ENCODE measurements at regions not wholly inside any gene's neighbourhood (a gene's known extent, or its start where the extent isn't known, plus 50 kb on each side); places are given as distances from the start of the nearest gene placed in this dataset.
"Not testable (repeated sequence)": the region's sequence is repeated elsewhere in the genome, so short reads cannot be mapped to it uniquely, and the experiment has no call there.

- no peak for ATAC-seq
- intact Hi-C loops (cut with DNase I), result no loop called here
- no peak for DNase-seq
These were observed 486.5 kb downstream of the TMEM114 start for GRCh38 chr16:8103649-8104289.

- DNase-seq, result no peak
- intact Hi-C loops (cut with DNase I), result no loop called here
- no peak for ATAC-seq
These were observed 490.7 kb downstream of the TMEM114 start for GRCh38 chr16:8099586-8099985.

- ATAC-seq, result no peak
- no peak for DNase-seq
- intact Hi-C loops (cut with DNase I), result no loop called here
These were observed 491.3 kb downstream of the TMEM114 start for GRCh38 chr16:8098947-8099512.

GRCh38 chr16:8096211-8096610 lies 494.1 kb downstream of the TMEM114 start:
- intact Hi-C loops (cut with DNase I), result no loop called here
- DNase-seq (no peak), ATAC-seq (no peak)

GRCh38 chr16:8094696-8095095 lies 495.6 kb downstream of the TMEM114 start:
- ATAC-seq, result no peak
- intact Hi-C loops (cut with DNase I), result no loop called here
- no peak for DNase-seq

GRCh38 chr16:8088820-8089338 lies 501.4 kb downstream of the TMEM114 start:
- intact Hi-C loops (cut with DNase I), result no loop called here
- ATAC-seq, result no peak
- no peak for DNase-seq

- peak in 1 of 2 donors; percentile 53 for ATAC-seq
- intact Hi-C loops (cut with DNase I), result no loop called here
- DNase-seq, result no peak
These were observed 502.6 kb downstream of the TMEM114 start for GRCh38 chr16:8087597-8088289.

GRCh38 chr16:8087146-8087545 lies 503.2 kb downstream of the TMEM114 start:
- intact Hi-C loops (cut with DNase I), result no loop called here
- ATAC-seq (no peak), DNase-seq (no peak)

- ATAC-seq, result no peak
- DNase-seq, result no peak
- intact Hi-C loops (cut with DNase I), result no loop called here
These were observed 505.4 kb downstream of the TMEM114 start for GRCh38 chr16:8084882-8085281.

GRCh38 chr16:8084302-8084701 lies 506.0 kb downstream of the TMEM114 start:
- intact Hi-C loops (cut with DNase I), result no loop called here
- no peak for ATAC-seq
- DNase-seq, result no peak

GRCh38 chr16:8083560-8083959 lies 506.8 kb downstream of the TMEM114 start:
- DNase-seq (no peak), ATAC-seq (no peak)
- intact Hi-C loops (cut with DNase I), result no loop called here

- intact Hi-C loops (cut with DNase I), result no loop called here
- ATAC-seq (no peak), DNase-seq (no peak)
These were observed 509.5 kb downstream of the TMEM114 start for GRCh38 chr16:8080817-8081216.

GRCh38 chr16:8075271-8075670 lies 515.0 kb downstream of the TMEM114 start:
- intact Hi-C loops (cut with DNase I), result no loop called here
- DNase-seq (no peak), ATAC-seq (no peak)

- DNase-seq (no peak), ATAC-seq (no peak)
- intact Hi-C loops (cut with DNase I), result no loop called here
These were observed 519.8 kb downstream of the TMEM114 start for GRCh38 chr16:8070506-8070905.

- ATAC-seq; intact Hi-C loops (cut with DNase I); DNase-seq: not testable (repeated sequence)
These were observed 522.1 kb downstream of the TMEM114 start for GRCh38 chr16:8068225-8068624.

GRCh38 chr16:8063159-8063558 lies 527.2 kb downstream of the TMEM114 start:
- intact Hi-C loops (cut with DNase I), result no loop called here
- no peak for DNase-seq
- ATAC-seq, result no peak

- ATAC-seq, result no peak
- no peak for DNase-seq
- intact Hi-C loops (cut with DNase I), result no loop called here
These were observed 527.6 kb downstream of the TMEM114 start for GRCh38 chr16:8062677-8063076.

GRCh38 chr16:8055761-8056160 lies 534.5 kb downstream of the TMEM114 start:
- no peak for DNase-seq
- ATAC-seq, result no peak
- intact Hi-C loops (cut with DNase I), result no loop called here

- ATAC-seq (no peak), DNase-seq (no peak)
- intact Hi-C loops (cut with DNase I), result no loop called here
These were observed 536.9 kb downstream of the TMEM114 start for GRCh38 chr16:8053437-8053836.

- intact Hi-C loops (cut with DNase I), result no loop called here
- ATAC-seq (no peak), DNase-seq (no peak)
These were observed 541.9 kb downstream of the TMEM114 start for GRCh38 chr16:8048433-8048832.

- intact Hi-C loops (cut with DNase I), result no loop called here
- DNase-seq, result no peak
- ATAC-seq, result no peak
These were observed 542.6 kb downstream of the TMEM114 start for GRCh38 chr16:8047736-8048135.
